Stimulated activated CD4-positive, alpha-beta T cell treated with anti-CD3 and anti-CD28 coated beads, Interleukin-12 subunit alpha, Interleukin-12 subunit beta, amount 100 ng/mL, for 4 hours (primary cell): ENCODE measurements at regions not wholly inside any gene's neighbourhood (a gene's known extent, or its start where the extent isn't known, plus 50 kb on each side); places are given as distances from the start of the nearest gene placed in this dataset.
"Not testable (repeated sequence)": the region's sequence is repeated elsewhere in the genome, so short reads cannot be mapped to it uniquely, and the experiment has no call there.

ENCODE experiments used
- DNase-seq: peaks from one replicate; pipeline ENCODE4 v3.0.0-alpha.2; 2020

- not testable (repeated sequence) for DNase-seq
Measured at GRCh38 chr2:89236832-89237450, 545.5 kb downstream of the RPIA start.

- not testable (repeated sequence) for DNase-seq
Measured at GRCh38 chr2:89237783-89238182, 546.3 kb downstream of the RPIA start.

- not testable (repeated sequence) for DNase-seq
Measured at GRCh38 chr2:89243114-89243700, 551.7 kb downstream of the RPIA start.

- not testable (repeated sequence) for DNase-seq
Measured at GRCh38 chr2:89244407-89244806, 552.9 kb downstream of the RPIA start.

GRCh38 chr2:89245478-89245877, 554.0 kb downstream of the RPIA start:
- DNase-seq = not testable (repeated sequence)

GRCh38 chr2:89246027-89246426, 554.6 kb downstream of the RPIA start:
- not testable (repeated sequence) for DNase-seq

GRCh38 chr2:89246620-89247019, 555.1 kb downstream of the RPIA start:
- not testable (repeated sequence) for DNase-seq

GRCh38 chr2:89255013-89255412, 563.5 kb downstream of the RPIA start:
- DNase-seq = not testable (repeated sequence)

GRCh38 chr2:89273443-89273842, 582.0 kb downstream of the RPIA start:
- not testable (repeated sequence) for DNase-seq

GRCh38 chr2:89280536-89280935, 589.1 kb downstream of the RPIA start:
- DNase-seq = not testable (repeated sequence)

- DNase-seq = not testable (repeated sequence)
Measured at GRCh38 chr2:89286448-89287080, 595.1 kb downstream of the RPIA start.

GRCh38 chr2:89287084-89287483, 595.6 kb downstream of the RPIA start:
- DNase-seq = not testable (repeated sequence)

GRCh38 chr2:89291717-89292298, 600.3 kb downstream of the RPIA start:
- DNase-seq = not testable (repeated sequence)

- not testable (repeated sequence) for DNase-seq
Measured at GRCh38 chr2:89293399-89293798, 601.9 kb downstream of the RPIA start.

- DNase-seq = not testable (repeated sequence)
Measured at GRCh38 chr2:89294335-89294734, 602.9 kb downstream of the RPIA start.

GRCh38 chr2:89296820-89297398, 605.4 kb downstream of the RPIA start:
- not testable (repeated sequence) for DNase-seq

- DNase-seq = not testable (repeated sequence)
Measured at GRCh38 chr2:89299196-89299595, 607.7 kb downstream of the RPIA start.

GRCh38 chr2:89305623-89306022, 614.1 kb downstream of the RPIA start:
- DNase-seq = not testable (repeated sequence)

GRCh38 chr2:89306869-89307637, 615.6 kb downstream of the RPIA start:
- DNase-seq = not testable (repeated sequence)

GRCh38 chr2:89318990-89319389, 627.5 kb downstream of the RPIA start:
- DNase-seq = not testable (repeated sequence)

- DNase-seq = not testable (repeated sequence)
Measured at GRCh38 chr2:89325894-89326293, 634.4 kb downstream of the RPIA start.

GRCh38 chr2:89326455-89326854, 635.0 kb downstream of the RPIA start:
- DNase-seq = not testable (repeated sequence)
